ENCODE measurements at regions not wholly inside any gene's neighbourhood (a gene's known extent, or its start where the extent isn't known, plus 50 kb on each side); places are given as distances from the start of the nearest gene placed in this dataset.

- TF ChIP-seq EGR1 (IDR thresholded peaks at IDR 0.05; ENCODE audit: low read depth in 2 of 2) = no peak
- TF ChIP-seq TAF1 (conservative IDR thresholded peaks at IDR 0.05) = no peak
- no peak for TF ChIP-seq MAX (IDR thresholded peaks at IDR 0.05)
- TF ChIP-seq, protein P1, sequence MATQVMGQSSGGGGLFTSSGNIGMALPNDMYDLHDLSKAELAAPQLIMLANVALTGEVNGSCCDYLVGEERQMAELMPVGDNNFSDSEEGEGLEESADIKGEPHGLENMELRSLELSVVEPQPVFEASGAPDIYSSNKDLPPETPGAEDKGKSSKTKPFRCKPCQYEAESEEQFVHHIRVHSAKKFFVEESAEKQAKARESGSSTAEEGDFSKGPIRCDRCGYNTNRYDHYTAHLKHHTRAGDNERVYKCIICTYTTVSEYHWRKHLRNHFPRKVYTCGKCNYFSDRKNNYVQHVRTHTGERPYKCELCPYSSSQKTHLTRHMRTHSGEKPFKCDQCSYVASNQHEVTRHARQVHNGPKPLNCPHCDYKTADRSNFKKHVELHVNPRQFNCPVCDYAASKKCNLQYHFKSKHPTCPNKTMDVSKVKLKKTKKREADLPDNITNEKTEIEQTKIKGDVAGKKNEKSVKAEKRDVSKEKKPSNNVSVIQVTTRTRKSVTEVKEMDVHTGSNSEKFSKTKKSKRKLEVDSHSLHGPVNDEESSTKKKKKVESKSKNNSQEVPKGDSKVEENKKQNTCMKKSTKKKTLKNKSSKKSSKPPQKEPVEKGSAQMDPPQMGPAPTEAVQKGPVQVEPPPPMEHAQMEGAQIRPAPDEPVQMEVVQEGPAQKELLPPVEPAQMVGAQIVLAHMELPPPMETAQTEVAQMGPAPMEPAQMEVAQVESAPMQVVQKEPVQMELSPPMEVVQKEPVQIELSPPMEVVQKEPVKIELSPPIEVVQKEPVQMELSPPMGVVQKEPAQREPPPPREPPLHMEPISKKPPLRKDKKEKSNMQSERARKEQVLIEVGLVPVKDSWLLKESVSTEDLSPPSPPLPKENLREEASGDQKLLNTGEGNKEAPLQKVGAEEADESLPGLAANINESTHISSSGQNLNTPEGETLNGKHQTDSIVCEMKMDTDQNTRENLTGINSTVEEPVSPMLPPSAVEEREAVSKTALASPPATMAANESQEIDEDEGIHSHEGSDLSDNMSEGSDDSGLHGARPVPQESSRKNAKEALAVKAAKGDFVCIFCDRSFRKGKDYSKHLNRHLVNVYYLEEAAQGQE (IDR thresholded peaks at IDR 0.05) = no peak
Measured at GRCh38 chr12:5173511-5174011, 129.9 kb downstream of the KCNA5 start.
